ENCODE measurements at regions not wholly inside any gene's neighbourhood (a gene's known extent, or its start where the extent isn't known, plus 50 kb on each side); places are given as distances from the start of the nearest gene placed in this dataset.

DNA sequence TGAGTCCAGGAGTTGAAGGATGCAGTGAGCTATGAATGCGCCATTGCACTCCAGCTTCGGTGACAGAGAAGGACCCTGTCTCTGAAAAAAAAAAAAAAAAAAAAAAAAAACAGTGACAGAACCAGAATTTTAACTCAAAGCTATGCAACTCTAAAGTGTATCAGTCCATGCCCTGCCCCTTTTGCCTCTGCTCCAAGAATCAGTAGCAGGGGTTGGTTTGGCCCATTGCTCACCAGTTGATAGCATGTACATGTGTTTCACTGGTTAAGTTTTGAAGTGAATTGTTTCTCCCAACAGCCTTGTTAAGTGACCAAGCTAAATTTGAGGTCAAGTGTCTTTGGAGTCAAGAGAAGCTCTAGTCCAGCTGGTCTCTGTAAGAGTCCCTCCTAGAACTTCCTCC lies 245.9 kb downstream of the PLPP3 start:
- no peaks in the 10 kb centered on the region for H3K36me3 ChIP-seq (ENCODE audit: low read depth)
- no peaks in the 10 kb centered on the region for H3K27me3 ChIP-seq (ENCODE audit: insufficient read depth, poor library complexity, severe bottlenecking)
- TF ChIP-seq CTCF (IDR thresholded peaks at IDR 0.05; ENCODE audit: poor library complexity, severe bottlenecking), result no peak
- no peak for DNase-seq (ENCODE audit: low spot score)
- no peak overlapping the region for H3K27ac ChIP-seq (ENCODE audit: poor library complexity, severe bottlenecking)
- no peaks in the 10 kb centered on the region for H3K4me1 ChIP-seq (ENCODE audit: insufficient read depth, poor library complexity, severe bottlenecking)
- H3K4me3 ChIP-seq (ENCODE audit: severe bottlenecking), result no peak overlapping the region
- H3K9me3 ChIP-seq (ENCODE audit: severe bottlenecking), result no peaks in the 10 kb centered on the region
- no peak for ATAC-seq (ENCODE audit: low read depth)

DNA sequence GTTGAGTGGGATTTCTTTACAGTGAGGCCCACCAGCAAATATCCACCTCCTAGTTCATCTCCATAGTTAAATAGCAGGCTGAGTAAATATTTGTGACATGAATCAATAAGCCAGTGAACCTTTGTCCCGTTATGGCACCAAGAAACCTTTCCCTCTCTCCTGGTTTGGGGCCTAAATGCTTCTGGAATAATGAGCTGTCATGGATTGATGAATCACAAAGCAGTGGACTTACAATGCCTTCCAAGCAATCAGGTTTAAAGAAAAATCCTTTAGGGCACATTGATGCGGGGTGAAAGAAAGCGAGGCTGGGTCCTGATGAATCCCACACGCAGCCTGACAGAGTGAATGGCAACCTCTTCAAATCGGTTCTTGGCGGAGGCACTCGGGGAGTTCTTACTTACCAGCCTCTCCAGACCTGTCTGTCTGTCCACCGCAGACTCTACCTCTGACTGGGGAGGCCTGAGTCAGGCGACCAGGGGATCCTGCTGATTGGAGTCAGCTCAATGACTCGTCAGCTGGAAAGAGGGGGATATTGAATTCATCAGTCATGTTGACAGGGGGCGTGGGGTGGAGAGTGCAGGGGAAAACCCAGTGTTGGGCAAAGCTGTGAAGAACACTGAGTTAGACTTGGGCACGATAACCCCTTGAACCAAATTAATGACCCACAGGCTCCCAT lies 247.3 kb downstream of the PLPP3 start:
- no peak for TF ChIP-seq CTCF (IDR thresholded peaks at IDR 0.05; ENCODE audit: poor library complexity, severe bottlenecking)
- ATAC-seq (ENCODE audit: low read depth), result no peak
- no peaks in the 10 kb centered on the region for H3K9me3 ChIP-seq (ENCODE audit: severe bottlenecking)
- no peak overlapping the region for H3K4me3 ChIP-seq (ENCODE audit: severe bottlenecking)
- H3K27ac ChIP-seq (ENCODE audit: poor library complexity, severe bottlenecking), result no peak overlapping the region
- no peaks in the 10 kb centered on the region for H3K4me1 ChIP-seq (ENCODE audit: insufficient read depth, poor library complexity, severe bottlenecking)
- no peaks in the 10 kb centered on the region for H3K36me3 ChIP-seq (ENCODE audit: low read depth)
- DNase-seq (ENCODE audit: low spot score), result no peak
- H3K27me3 ChIP-seq (ENCODE audit: insufficient read depth, poor library complexity, severe bottlenecking), result no peaks in the 10 kb centered on the region

DNA sequence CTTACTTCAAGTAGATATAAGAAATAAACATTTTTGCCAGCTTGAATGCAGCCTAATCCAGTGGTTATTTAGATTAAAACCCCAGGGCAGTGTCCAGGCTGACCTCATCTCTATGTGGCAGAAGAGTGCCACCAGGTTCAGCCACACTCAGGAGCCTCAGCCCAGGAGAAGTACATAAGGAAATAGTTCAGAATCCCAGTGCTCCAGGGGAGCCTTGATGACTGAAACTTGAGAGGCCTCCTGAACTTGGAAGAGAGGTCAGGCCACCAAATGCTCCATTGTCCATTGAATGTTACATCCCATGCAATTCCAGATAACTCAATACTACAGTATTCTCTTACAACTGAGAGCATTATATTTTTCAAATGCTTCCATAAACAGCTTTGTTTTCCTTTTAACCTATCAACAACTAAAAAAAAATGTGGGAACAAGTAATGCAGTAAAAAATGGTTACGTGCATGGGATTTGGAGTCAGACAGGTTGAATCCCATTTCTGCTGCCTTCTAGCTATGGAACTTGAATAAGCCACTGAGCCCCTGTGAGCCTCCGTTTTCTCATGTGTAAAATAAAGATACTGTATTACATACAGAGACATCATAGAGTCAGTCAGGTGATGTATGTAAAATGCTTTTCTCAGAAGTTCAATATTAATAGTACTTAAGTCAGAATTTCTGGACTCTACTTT lies 248.0 kb downstream of the PLPP3 start:
- Histone ChIP-seq H3K27me3 (ENCODE audit: insufficient read depth, poor library complexity, severe bottlenecking) (no peaks in the 10 kb centered on the region), H3K36me3 (ENCODE audit: low read depth) (no peaks in the 10 kb centered on the region), H3K4me3 (ENCODE audit: severe bottlenecking) (no peak overlapping the region), H3K9me3 (ENCODE audit: severe bottlenecking) (no peaks in the 10 kb centered on the region), H3K27ac (ENCODE audit: poor library complexity, severe bottlenecking) (no peak overlapping the region), H3K4me1 (ENCODE audit: insufficient read depth, poor library complexity, severe bottlenecking) (no peaks in the 10 kb centered on the region)
- no peak for DNase-seq (ENCODE audit: low spot score)
- ATAC-seq (ENCODE audit: low read depth), result no peak
- TF ChIP-seq CTCF (IDR thresholded peaks at IDR 0.05; ENCODE audit: poor library complexity, severe bottlenecking), result no peak

DNA sequence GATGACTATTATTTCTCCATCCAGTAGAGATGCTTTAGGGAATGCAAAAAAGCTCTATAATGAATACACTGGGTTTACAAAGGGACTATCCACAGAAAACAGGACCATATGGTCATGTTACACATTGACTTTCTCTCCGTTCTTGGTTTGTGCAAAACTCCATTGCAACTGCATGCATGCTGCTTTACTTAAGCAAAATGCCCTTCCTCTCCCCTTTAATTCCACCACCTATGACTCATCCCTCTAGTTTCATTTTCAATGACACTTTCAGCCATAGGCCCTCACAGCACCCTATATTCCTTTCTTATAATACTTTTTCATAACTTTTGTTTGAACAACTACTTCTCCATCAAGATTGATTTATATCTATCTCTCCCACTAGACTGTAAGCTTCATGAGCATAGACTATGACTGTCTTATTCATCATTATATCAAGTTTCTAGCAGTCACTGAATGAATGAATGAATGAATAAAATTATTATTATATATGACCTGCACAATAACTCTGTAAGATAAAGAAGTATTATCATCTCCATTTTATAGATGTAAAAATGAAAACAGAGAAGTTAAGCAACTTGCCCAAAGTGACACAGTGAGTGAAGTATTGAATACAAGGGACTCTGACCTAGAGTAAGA lies 248.9 kb downstream of the PLPP3 start:
- ATAC-seq (ENCODE audit: low read depth), result 0 out of 3 replicates have a peak, but pooled peaks have one; percentile 44
- H3K4me3 ChIP-seq (ENCODE audit: severe bottlenecking), result no peak overlapping the region
- H3K36me3 ChIP-seq (ENCODE audit: low read depth), result no peaks in the 10 kb centered on the region
- H3K27ac ChIP-seq (ENCODE audit: poor library complexity, severe bottlenecking), result no peak overlapping the region
- DNase-seq (ENCODE audit: low spot score), result no peak
- no peaks in the 10 kb centered on the region for H3K4me1 ChIP-seq (ENCODE audit: insufficient read depth, poor library complexity, severe bottlenecking)
- no peaks in the 10 kb centered on the region for H3K27me3 ChIP-seq (ENCODE audit: insufficient read depth, poor library complexity, severe bottlenecking)
- H3K9me3 ChIP-seq (ENCODE audit: severe bottlenecking), result no peaks in the 10 kb centered on the region
- no peak for TF ChIP-seq CTCF (IDR thresholded peaks at IDR 0.05; ENCODE audit: poor library complexity, severe bottlenecking)

Data from RWPE2 (cell line).